ENCODE measurements at regions not wholly inside any gene's neighbourhood (a gene's known extent, or its start where the extent isn't known, plus 50 kb on each side); places are given as distances from the start of the nearest gene placed in this dataset.
A peak's percentile ranks its signal among the peaks of the same experiment; 100 is the strongest.

- FAIRE-seq = no peak
- peak; percentile 51 for DNase-seq (ENCODE audit: low spot score)
Measured at GRCh38 chr3:63042833-63043232, 167.6 kb upstream of the CADPS start.

GRCh38 chr3:63043631-63044030, 168.4 kb upstream of the CADPS start:
- no peak for FAIRE-seq
- DNase-seq (ENCODE audit: low spot score) = peak; percentile 75

- FAIRE-seq (no peak), DNase-seq (ENCODE audit: low spot score) (no peak)
Measured at GRCh38 chr3:63046152-63046551, 170.9 kb upstream of the CADPS start.

GRCh38 chr3:63046580-63046979, 171.4 kb upstream of the CADPS start:
- FAIRE-seq = no peak
- DNase-seq (ENCODE audit: low spot score) = no peak

GRCh38 chr3:63047068-63047467, 171.9 kb upstream of the CADPS start:
- FAIRE-seq = no peak
- DNase-seq (ENCODE audit: low spot score) = no peak

GRCh38 chr3:63048367-63049326, 173.4 kb upstream of the CADPS start:
- DNase-seq (ENCODE audit: low spot score) (peak; percentile 32), FAIRE-seq (no peak)

GRCh38 chr3:63050548-63051177, 175.4 kb upstream of the CADPS start:
- no peak for DNase-seq (ENCODE audit: low spot score)
- FAIRE-seq = no peak

- FAIRE-seq = peak; percentile 35
- peak; percentile 81 for DNase-seq (ENCODE audit: low spot score)
Measured at GRCh38 chr3:63051920-63052319, 176.7 kb upstream of the CADPS start.

GRCh38 chr3:63056932-63057331, 181.7 kb upstream of the CADPS start:
- FAIRE-seq (no peak), DNase-seq (ENCODE audit: low spot score) (no peak)

GRCh38 chr3:63060412-63060811, 185.2 kb upstream of the CADPS start:
- DNase-seq (ENCODE audit: low spot score) (no peak), FAIRE-seq (no peak)

GRCh38 chr3:63061449-63061848, 186.2 kb upstream of the CADPS start:
- FAIRE-seq (no peak), DNase-seq (ENCODE audit: low spot score) (no peak)

- DNase-seq (ENCODE audit: low spot score) (no peak), FAIRE-seq (no peak)
Measured at GRCh38 chr3:63064209-63064755, 189.1 kb upstream of the CADPS start.

- DNase-seq (ENCODE audit: low spot score) = peak; percentile 57
- no peak for FAIRE-seq
Measured at GRCh38 chr3:63067999-63068645, 192.9 kb upstream of the CADPS start.

- FAIRE-seq = no peak
- DNase-seq (ENCODE audit: low spot score) = peak; percentile 27
Measured at GRCh38 chr3:63069806-63070475, 194.7 kb upstream of the CADPS start.

GRCh38 chr3:63070476-63070810, 195.2 kb upstream of the CADPS start:
- no peak for FAIRE-seq
- DNase-seq (ENCODE audit: low spot score) = no peak

GRCh38 chr3:63076357-63076756, 201.1 kb upstream of the CADPS start:
- no peak for DNase-seq (ENCODE audit: low spot score)
- no peak for FAIRE-seq

GRCh38 chr3:63086190-63086589, 191.9 kb upstream of the SYNPR start:
- DNase-seq (ENCODE audit: low spot score) (no peak), FAIRE-seq (no peak)

GRCh38 chr3:63089007-63089750, 188.9 kb upstream of the SYNPR start:
- no peak for FAIRE-seq
- DNase-seq (ENCODE audit: low spot score) = no peak

GRCh38 chr3:63089751-63090132, 188.4 kb upstream of the SYNPR start:
- FAIRE-seq (no peak), DNase-seq (ENCODE audit: low spot score) (no peak)

- DNase-seq (ENCODE audit: low spot score) (no peak), FAIRE-seq (no peak)
Measured at GRCh38 chr3:63090656-63091055, 187.5 kb upstream of the SYNPR start.

GRCh38 chr3:63092515-63092914, 185.6 kb upstream of the SYNPR start:
- no peak for FAIRE-seq

More at GRCh38 chr3:63092515-63092914, 185.6 kb upstream of the SYNPR start:
- DNase-seq (ENCODE audit: low spot score) = no peak
